HG03565 (cell line): ENCODE measurements at regions not wholly inside any gene's neighbourhood (a gene's known extent, or its start where the extent isn't known, plus 50 kb on each side); places are given as distances from the start of the nearest gene placed in this dataset.
"Not testable (repeated sequence)": the region's sequence is repeated elsewhere in the genome, so short reads cannot be mapped to it uniquely, and the experiment has no call there.

Source experiments
- ATAC-seq: cut with Tn5 transposase; IDR thresholded peaks from one replicate; pipeline ENCODE4 v1.9.1; 2021; ENCODE audit warnings: mild to moderate bottlenecking, moderate library complexity; ENCODE audit not compliant: unreplicated experiment

- ATAC-seq = not testable (repeated sequence)
Observed at GRCh38 chr20:47845382-47845977, 60.2 kb upstream of the SULF2 start.

GRCh38 chr20:47844568-47844906, 59.3 kb upstream of the SULF2 start:
- not testable (repeated sequence) for ATAC-seq

- no peak for ATAC-seq
Observed at GRCh38 chr20:47843886-47844567, 58.7 kb upstream of the SULF2 start.

- not testable (repeated sequence) for ATAC-seq
Observed at GRCh38 chr20:47842950-47843349, 57.7 kb upstream of the SULF2 start.

- ATAC-seq = not testable (repeated sequence)
Observed at GRCh38 chr20:47842004-47842403, 56.7 kb upstream of the SULF2 start.

- ATAC-seq = not testable (repeated sequence)
Observed at GRCh38 chr20:47836256-47836817, 51.1 kb upstream of the SULF2 start.
